Activated T-cell treated with anti-CD3 and anti-CD28 coated beads, Interleukin-2, amount 50 U/mL, for 4 hours (primary cell): ENCODE measurements at regions not wholly inside any gene's neighbourhood (a gene's known extent, or its start where the extent isn't known, plus 50 kb on each side); places are given as distances from the start of the nearest gene placed in this dataset.
"Not testable (repeated sequence)": the region's sequence is repeated elsewhere in the genome, so short reads cannot be mapped to it uniquely, and the experiment has no call there.

Experiments used
- ATAC-seq, 2 donors: fragments of 200-7000 bp; cut with Tn5 transposase; one replicate each; pipeline ENCODE4 v1.10.0; 2021
- DNase-seq: peaks from one replicate; pipeline ENCODE4 v3.0.0-alpha.2; 2020
- H3K27me3 Mint-ChIP-seq: one replicate; pipeline ENCODE4 v1.8.0; 2021; ENCODE audit warnings: low read depth, mixed read lengths
- H3K36me3 Mint-ChIP-seq: one replicate; pipeline ENCODE4 v1.8.0; 2022; ENCODE audit warnings: mixed read lengths; ENCODE audit not compliant: insufficient read depth
- H3K4me1 Mint-ChIP-seq: one replicate; pipeline ENCODE4 v1.8.0; 2021; ENCODE audit warnings: low read depth, mixed read lengths
- H3K4me3 Mint-ChIP-seq: one replicate; pipeline ENCODE4 v1.8.0; 2021; ENCODE audit warnings: mild to moderate bottlenecking, moderate library complexity, mixed read lengths
- H3K9me3 Mint-ChIP-seq: one replicate; pipeline ENCODE4 v1.8.0; 2021; ENCODE audit warnings: mixed read lengths

- Mint-ChIP-seq H3K27me3 (no peaks in the 10 kb centered on the region), H3K4me3 (no peak overlapping the region), H3K4me1 (no peaks in the 10 kb centered on the region), H3K36me3 (no peaks in the 10 kb centered on the region), H3K9me3 (peaks cover 23% of the 10 kb centered on the region)
- DNase-seq (no peak), ATAC-seq (no peak)
These were observed 1323.1 kb downstream of the ADGRL3 start for GRCh38 chr4:62523256-62523655.

GRCh38 chr4:62522273-62522672, 1322.1 kb downstream of the ADGRL3 start:
- H3K4me1 Mint-ChIP-seq = no peaks in the 10 kb centered on the region
- H3K36me3 Mint-ChIP-seq = no peaks in the 10 kb centered on the region
- DNase-seq (no peak), ATAC-seq (no peak)
- H3K4me3 Mint-ChIP-seq = no peak overlapping the region
- H3K9me3 Mint-ChIP-seq = peaks cover 23% of the 10 kb centered on the region
- no peaks in the 10 kb centered on the region for H3K27me3 Mint-ChIP-seq

- no peaks in the 10 kb centered on the region for H3K36me3 Mint-ChIP-seq
- DNase-seq = no peak
- H3K9me3 Mint-ChIP-seq = peaks cover 17% of the 10 kb centered on the region
- H3K27me3 Mint-ChIP-seq = no peaks in the 10 kb centered on the region
- no peak overlapping the region for H3K4me3 Mint-ChIP-seq
- no peak for ATAC-seq
- no peaks in the 10 kb centered on the region for H3K4me1 Mint-ChIP-seq
These were observed 1317.6 kb downstream of the ADGRL3 start for GRCh38 chr4:62517716-62518115.

DNA sequence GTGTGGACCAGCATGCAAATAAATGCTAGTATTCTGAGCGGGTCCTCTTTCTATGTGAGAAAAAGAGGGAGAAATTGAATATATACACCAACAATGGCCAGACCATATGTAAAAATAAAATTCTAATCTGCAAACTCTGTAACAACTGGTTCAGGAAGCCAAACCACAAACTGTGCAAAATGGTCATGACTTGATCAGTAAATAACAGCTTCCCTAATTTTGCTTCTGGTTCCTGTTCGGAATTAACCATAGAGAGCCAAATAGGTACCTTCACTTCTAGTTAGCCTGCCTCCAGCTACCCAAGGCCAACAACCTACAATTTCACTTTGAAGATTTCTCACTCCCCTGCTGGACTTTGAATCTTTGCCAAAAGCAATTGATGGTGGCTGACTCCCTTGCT, 1313.2 kb downstream of the ADGRL3 start:
- peaks cover 25% of the 10 kb centered on the region for H3K9me3 Mint-ChIP-seq
- H3K27me3 Mint-ChIP-seq = no peaks in the 10 kb centered on the region
- ATAC-seq (no peak), DNase-seq (no peak)
- H3K4me1 Mint-ChIP-seq = no peaks in the 10 kb centered on the region
- no peak overlapping the region for H3K4me3 Mint-ChIP-seq
- no peaks in the 10 kb centered on the region for H3K36me3 Mint-ChIP-seq

- H3K36me3 Mint-ChIP-seq = no peaks in the 10 kb centered on the region
- H3K4me3 Mint-ChIP-seq = no peak overlapping the region
- peaks cover 28% of the 10 kb centered on the region for H3K9me3 Mint-ChIP-seq
- DNase-seq (no peak), ATAC-seq (no peak)
- H3K27me3 Mint-ChIP-seq = no peaks in the 10 kb centered on the region
- H3K4me1 Mint-ChIP-seq = no peaks in the 10 kb centered on the region
These were observed 1312.1 kb downstream of the ADGRL3 start for GRCh38 chr4:62512271-62512670.

DNA sequence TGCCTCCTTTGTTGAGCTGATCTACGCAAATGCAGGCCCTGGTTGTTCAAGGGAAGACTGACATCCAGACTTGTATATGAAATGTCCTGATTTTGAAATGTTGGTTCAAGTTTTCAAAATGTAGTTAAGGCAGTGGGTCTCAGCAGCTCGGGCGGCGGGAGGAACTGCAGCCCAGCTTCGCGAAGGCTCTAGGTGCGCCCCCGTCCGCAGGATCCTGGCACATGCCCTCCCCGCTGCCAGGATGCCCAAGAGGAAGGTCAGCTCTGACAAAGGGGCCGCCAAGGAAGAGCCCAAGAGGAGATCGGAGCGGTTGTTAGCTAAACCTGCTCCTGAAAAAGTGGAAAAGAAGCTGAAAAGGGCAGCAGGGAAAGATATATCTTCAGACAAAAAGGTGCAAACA, 1310.1 kb downstream of the ADGRL3 start:
- no peaks in the 10 kb centered on the region for H3K27me3 Mint-ChIP-seq
- no peaks in the 10 kb centered on the region for H3K4me1 Mint-ChIP-seq
- no peaks in the 10 kb centered on the region for H3K36me3 Mint-ChIP-seq
- DNase-seq (no peak), ATAC-seq (no peak)
- no peak overlapping the region for H3K4me3 Mint-ChIP-seq
- H3K9me3 Mint-ChIP-seq = peaks cover 26% of the 10 kb centered on the region

DNA sequence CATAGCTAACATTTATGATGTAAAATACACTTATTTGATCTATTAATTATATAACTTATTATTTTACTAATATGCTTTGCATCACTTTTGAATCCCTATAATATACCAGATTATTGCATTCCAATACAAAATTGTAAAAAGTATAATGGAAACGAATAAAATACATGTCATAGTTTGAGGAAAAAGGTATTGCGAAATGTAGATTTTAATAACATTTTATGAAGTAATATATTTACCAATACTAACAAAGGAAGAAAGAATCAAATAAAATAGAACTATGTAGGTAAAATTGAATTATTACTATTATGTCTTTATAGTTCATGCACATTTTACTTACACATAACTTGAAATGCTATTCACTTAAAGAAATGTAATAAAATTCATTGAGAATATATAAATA, 1300.2 kb downstream of the ADGRL3 start:
- no peak overlapping the region for H3K4me3 Mint-ChIP-seq
- H3K4me1 Mint-ChIP-seq = no peaks in the 10 kb centered on the region
- H3K9me3 Mint-ChIP-seq = peaks cover 14% of the 10 kb centered on the region
- no peaks in the 10 kb centered on the region for H3K27me3 Mint-ChIP-seq
- no peaks in the 10 kb centered on the region for H3K36me3 Mint-ChIP-seq
- ATAC-seq (no peak), DNase-seq (no peak)

DNA sequence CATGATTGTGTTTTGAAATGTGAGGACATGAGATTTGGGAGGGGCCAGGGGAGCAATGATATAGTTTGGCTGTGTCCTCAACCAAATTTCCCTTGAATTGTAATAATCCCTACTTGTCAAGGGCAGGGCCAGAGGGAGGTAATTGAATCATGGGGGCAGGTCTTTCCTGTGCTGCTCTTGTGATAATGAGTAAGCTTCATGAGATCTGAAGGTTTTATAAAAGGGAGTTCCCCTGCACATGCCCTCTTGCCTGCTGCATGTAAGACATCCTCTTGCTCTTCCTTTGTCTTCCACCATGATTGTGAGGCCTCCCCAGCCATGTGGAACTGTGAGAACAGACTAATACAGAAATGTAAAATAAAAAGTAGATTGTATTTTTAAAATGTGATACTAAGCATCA, 1294.9 kb downstream of the ADGRL3 start:
- ATAC-seq = no peak
- Mint-ChIP-seq H3K4me1 (no peaks in the 10 kb centered on the region), H3K36me3 (no peaks in the 10 kb centered on the region), H3K4me3 (no peak overlapping the region), H3K9me3 (peaks cover 18% of the 10 kb centered on the region), H3K27me3 (no peaks in the 10 kb centered on the region)
- no peak for DNase-seq

DNA sequence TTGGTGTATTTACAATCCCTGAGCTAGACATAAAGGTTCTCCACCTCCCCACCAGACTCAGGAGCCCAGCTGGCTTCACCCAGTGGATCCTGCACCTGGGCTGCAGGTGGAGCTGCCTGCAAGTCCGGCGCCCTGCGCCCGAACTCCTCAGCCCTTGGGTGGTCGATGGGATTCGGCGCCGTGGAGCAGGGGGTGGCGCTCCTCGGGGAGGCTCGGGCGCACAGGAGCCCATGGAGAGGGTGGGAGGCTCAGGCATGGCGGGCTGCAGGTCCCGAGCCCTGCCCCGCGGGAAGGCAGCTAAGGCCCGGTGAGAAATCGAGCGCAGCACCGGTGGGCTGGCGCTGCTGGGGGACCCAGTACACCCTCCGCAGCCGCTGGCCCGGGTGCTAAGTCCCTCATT, 1291.6 kb downstream of the ADGRL3 start:
- not testable (repeated sequence) for H3K4me3 Mint-ChIP-seq, H3K27me3 Mint-ChIP-seq, H3K4me1 Mint-ChIP-seq, ATAC-seq, H3K36me3 Mint-ChIP-seq, DNase-seq
- peaks cover 15% of the 10 kb centered on the region for H3K9me3 Mint-ChIP-seq

GRCh38 chr4:62490635-62491034, 1290.5 kb downstream of the ADGRL3 start:
- no peak for ATAC-seq
- Mint-ChIP-seq H3K36me3 (no peaks in the 10 kb centered on the region), H3K4me1 (no peaks in the 10 kb centered on the region), H3K4me3 (no peak overlapping the region), H3K27me3 (no peaks in the 10 kb centered on the region), H3K9me3 (peaks cover 11% of the 10 kb centered on the region)
- no peak for DNase-seq

DNA sequence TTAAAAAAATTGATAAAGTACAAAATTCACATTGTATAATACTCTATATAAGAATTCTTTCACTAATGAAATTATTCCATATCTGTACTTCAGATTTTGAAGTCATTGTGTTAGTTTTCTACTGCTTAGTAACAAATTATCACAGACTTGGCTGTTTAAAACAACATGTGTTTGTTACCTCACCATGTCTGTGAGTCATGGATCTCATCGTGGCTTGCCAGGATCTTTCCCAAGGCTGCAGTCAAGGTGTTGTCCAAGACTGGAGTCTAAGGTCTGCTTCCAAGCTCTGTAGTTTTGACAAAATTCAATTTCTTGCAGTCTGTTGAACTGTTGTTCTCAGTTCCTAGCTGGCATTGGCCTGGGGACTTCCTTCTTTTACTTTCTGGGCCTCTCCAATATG, 1286.9 kb downstream of the ADGRL3 start:
- Mint-ChIP-seq H3K27me3 (no peaks in the 10 kb centered on the region), H3K36me3 (no peaks in the 10 kb centered on the region), H3K9me3 (peaks cover 15% of the 10 kb centered on the region), H3K4me3 (no peak overlapping the region), H3K4me1 (no peaks in the 10 kb centered on the region)
- ATAC-seq (no peak), DNase-seq (no peak)

DNA sequence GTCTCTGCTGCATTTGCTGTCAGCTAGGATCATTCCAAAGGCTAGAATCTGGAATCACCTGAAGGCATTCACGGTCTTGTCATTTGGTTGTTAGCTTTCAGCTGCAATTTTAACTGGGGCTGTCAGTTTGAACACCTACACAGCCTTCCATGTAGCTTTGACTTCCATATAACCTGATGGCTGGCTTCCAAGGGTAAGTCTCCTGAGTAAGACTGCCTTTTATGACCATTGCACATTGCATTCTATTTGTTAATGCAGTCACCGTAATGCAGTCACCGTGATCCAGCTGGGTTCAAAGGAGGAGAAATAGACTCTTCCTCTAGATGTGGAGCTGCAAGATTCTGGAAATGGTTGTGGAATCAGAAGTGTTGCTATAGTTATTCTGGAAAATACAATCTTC, 1284.2 kb downstream of the ADGRL3 start:
- ATAC-seq = no peak
- Mint-ChIP-seq H3K9me3 (peaks cover 16% of the 10 kb centered on the region), H3K27me3 (no peaks in the 10 kb centered on the region)

DNA sequence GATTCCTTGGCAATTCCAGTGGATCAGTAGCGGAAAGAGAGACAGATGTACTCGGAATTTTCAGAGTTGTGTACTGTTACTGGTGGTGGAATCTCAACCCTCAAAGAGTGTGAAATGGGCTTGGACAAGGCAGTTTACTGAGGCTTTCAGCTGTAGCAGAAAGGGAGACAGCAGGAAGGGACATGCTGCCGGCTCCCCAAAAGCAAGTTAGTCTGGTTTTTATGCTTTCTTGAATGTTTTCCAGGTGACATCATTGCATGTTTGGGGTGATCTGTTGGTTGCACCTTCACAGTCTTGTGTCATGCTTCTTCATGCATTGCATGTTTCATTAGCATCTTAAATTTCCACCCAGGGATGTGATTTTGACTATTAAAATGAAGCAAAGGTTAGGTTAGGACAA, 1282.2 kb downstream of the ADGRL3 start:
- H3K9me3 Mint-ChIP-seq = peaks cover 16% of the 10 kb centered on the region
- no peak for DNase-seq
- H3K36me3 Mint-ChIP-seq = no peaks in the 10 kb centered on the region
- no peaks in the 10 kb centered on the region for H3K4me1 Mint-ChIP-seq
- no peak overlapping the region for H3K4me3 Mint-ChIP-seq
- H3K27me3 Mint-ChIP-seq = no peaks in the 10 kb centered on the region
- ATAC-seq = no peak

More for the DNA sequence above, 1284.2 kb downstream of the ADGRL3 start:
- Mint-ChIP-seq H3K4me3 (no peak overlapping the region), H3K36me3 (no peaks in the 10 kb centered on the region), H3K4me1 (no peaks in the 10 kb centered on the region)
- DNase-seq = no peak

GRCh38 chr4:62475596-62475995, 1275.5 kb downstream of the ADGRL3 start:
- Mint-ChIP-seq H3K9me3 (peaks cover 18% of the 10 kb centered on the region), H3K4me1 (no peaks in the 10 kb centered on the region), H3K4me3 (no peak overlapping the region), H3K36me3 (no peaks in the 10 kb centered on the region), H3K27me3 (no peaks in the 10 kb centered on the region)
- DNase-seq (no peak), ATAC-seq (no peak)

DNA sequence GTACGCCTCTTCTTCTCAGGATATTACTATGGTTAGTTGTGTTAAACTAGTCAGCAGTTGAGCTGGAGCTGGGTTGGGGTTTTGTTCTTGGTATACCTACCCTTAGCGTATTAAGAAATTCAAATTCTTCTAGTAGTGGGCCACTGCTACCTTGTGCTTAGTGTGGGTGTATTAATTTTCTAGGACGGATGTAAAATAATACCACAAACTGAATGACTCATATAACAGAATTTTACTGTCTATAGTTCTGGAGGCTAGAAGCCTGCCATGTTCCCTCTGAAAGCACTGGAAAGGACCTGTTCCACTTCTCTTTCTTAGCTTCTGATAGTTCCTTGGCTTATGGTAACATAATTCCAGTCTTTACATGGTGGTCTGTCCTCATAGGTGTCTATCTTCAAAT, 1274.7 kb downstream of the ADGRL3 start:
- DNase-seq (no peak), ATAC-seq (no peak)
- Mint-ChIP-seq H3K27me3 (no peaks in the 10 kb centered on the region), H3K4me3 (no peak overlapping the region), H3K36me3 (no peaks in the 10 kb centered on the region), H3K4me1 (no peaks in the 10 kb centered on the region), H3K9me3 (peaks cover 14% of the 10 kb centered on the region)

DNA sequence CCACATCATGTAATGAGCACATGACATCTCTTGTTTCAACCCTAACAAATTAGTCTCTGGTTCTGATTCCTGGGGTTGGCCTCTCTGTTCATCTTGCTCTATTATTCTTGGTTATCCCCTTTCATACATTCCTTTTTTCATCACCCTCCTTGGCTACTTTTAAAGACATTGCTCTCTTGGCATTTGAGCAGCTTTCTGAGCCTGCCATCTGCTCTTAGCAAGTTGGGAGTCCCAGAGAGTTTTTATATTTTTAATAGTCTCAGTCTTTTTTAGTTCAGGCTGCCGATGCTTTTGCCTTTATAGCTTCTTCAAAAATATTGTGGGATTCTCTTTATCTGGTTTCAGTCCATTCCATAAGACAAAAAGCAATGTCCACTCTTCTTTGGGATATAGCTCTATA, 1270.9 kb downstream of the ADGRL3 start:
- Mint-ChIP-seq H3K4me3 (no peak overlapping the region), H3K4me1 (no peaks in the 10 kb centered on the region), H3K27me3 (no peaks in the 10 kb centered on the region), H3K36me3 (no peaks in the 10 kb centered on the region), H3K9me3 (peaks cover 21% of the 10 kb centered on the region)
- ATAC-seq (no peak), DNase-seq (no peak)
